GM21367 (cell line): ENCODE measurements at regions not wholly inside any gene's neighbourhood (a gene's known extent, or its start where the extent isn't known, plus 50 kb on each side); places are given as distances from the start of the nearest gene placed in this dataset.

Experiments
- ATAC-seq: cut with Tn5 transposase; IDR thresholded peaks from one replicate; pipeline ENCODE4 v1.9.1; 2021; ENCODE audit not compliant: unreplicated experiment

GRCh38 chr9:87319656-87320055 is 178.0 kb upstream of the DAPK1 start:
- ATAC-seq, result no peak

- ATAC-seq, result no peak
Observed at GRCh38 chr9:87320146-87320884, 177.4 kb upstream of the DAPK1 start.

GRCh38 chr9:87322840-87323635 is 174.6 kb upstream of the DAPK1 start:
- ATAC-seq, result no peak

GRCh38 chr9:87323928-87324327 is 173.7 kb upstream of the DAPK1 start:
- ATAC-seq, result no peak

GRCh38 chr9:87324613-87325194 is 173.0 kb upstream of the DAPK1 start:
- no peak for ATAC-seq

- no peak for ATAC-seq
Observed at GRCh38 chr9:87327575-87328125, 170.0 kb upstream of the DAPK1 start.

GRCh38 chr9:87333802-87334201 is 163.9 kb upstream of the DAPK1 start:
- no peak for ATAC-seq

- no peak for ATAC-seq
Observed at GRCh38 chr9:87334366-87334765, 163.3 kb upstream of the DAPK1 start.

GRCh38 chr9:87336407-87336806 is 161.3 kb upstream of the DAPK1 start:
- no peak for ATAC-seq

GRCh38 chr9:87336914-87337333 is 160.7 kb upstream of the DAPK1 start:
- ATAC-seq, result no peak

- no peak for ATAC-seq
Observed at GRCh38 chr9:87337335-87338087, 160.2 kb upstream of the DAPK1 start.

- no peak for ATAC-seq
Observed at GRCh38 chr9:87338088-87338989, 159.3 kb upstream of the DAPK1 start.

GRCh38 chr9:87340391-87340790 is 157.3 kb upstream of the DAPK1 start:
- no peak for ATAC-seq

GRCh38 chr9:87342743-87343142 is 154.9 kb upstream of the DAPK1 start:
- ATAC-seq, result no peak

GRCh38 chr9:87343816-87344430 is 153.7 kb upstream of the DAPK1 start:
- no peak for ATAC-seq

- no peak for ATAC-seq
Observed at GRCh38 chr9:87346061-87346665, 151.5 kb upstream of the DAPK1 start.

GRCh38 chr9:87350915-87351314 is 146.8 kb upstream of the DAPK1 start:
- ATAC-seq, result no peak

GRCh38 chr9:87353301-87353700 is 144.4 kb upstream of the DAPK1 start:
- no peak for ATAC-seq

- no peak for ATAC-seq
Observed at GRCh38 chr9:87354147-87354546, 143.5 kb upstream of the DAPK1 start.
